LNCAP (cell line): ENCODE measurements at regions not wholly inside any gene's neighbourhood (a gene's known extent, or its start where the extent isn't known, plus 50 kb on each side); places are given as distances from the start of the nearest gene placed in this dataset.

Experiments used
- CTCF ChIP-seq: fragments of 450-650 bp; IDR thresholded peaks from 2 replicates; pipeline ENCODE4 v1.5.1; 2017; ENCODE audit warnings: mild to moderate bottlenecking

- TF ChIP-seq CTCF = no peak
Observed at GRCh38 chr6:111925296-111925695, 52.0 kb upstream of the FYN start.

DNA sequence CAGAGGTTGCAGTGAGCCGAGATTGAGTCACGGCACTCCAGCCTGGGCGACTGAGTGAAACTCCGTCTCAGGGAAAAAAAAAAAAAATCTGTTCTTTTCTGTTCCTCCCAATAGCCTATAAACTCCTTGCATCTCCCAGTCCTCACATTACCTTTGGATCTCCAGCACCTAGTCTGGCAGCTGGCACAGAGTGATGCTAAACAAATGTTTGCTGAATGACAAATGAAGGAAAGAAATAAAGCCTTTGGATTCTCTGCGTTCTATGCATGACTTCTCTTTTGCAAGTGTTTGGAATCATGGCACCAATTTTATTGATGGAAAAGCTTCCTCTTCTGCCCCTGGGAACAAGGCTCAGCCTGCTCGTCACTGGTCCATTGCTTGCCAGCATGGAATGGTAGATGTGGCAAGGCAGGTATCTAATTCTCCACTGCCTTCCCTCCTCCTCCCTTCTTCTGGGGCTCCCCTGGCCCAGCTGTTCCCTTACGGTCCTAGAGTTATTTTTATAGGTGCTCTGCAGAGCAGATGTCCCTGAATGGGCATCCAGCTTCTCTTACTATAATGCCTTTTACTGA is 53.6 kb upstream of the FYN start:
- no peak for TF ChIP-seq CTCF

DNA sequence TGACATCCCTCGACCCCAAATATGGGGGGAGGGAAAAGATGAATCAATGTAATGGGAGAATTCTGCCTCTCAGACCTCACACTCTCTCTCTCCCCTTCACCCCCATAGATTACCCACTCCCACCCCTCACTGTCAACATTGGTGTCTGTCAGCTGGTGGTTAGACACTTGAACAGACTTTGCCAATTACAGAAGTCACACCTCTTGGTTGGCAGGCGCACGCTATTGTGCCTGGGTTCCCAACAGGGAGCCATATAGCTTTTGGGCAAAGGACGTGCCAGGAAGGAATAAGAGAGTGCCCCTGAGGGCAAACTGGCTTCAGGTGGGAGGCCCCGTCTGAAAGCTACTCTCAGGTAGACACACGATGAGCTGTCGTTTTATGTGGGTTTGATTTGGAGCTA is 54.1 kb upstream of the FYN start:
- TF ChIP-seq CTCF = no peak

GRCh38 chr6:111928139-111928538 is 54.9 kb upstream of the FYN start:
- no peak for TF ChIP-seq CTCF

- TF ChIP-seq CTCF = no peak
Observed at GRCh38 chr6:111936718-111937117, 63.5 kb upstream of the FYN start.

DNA sequence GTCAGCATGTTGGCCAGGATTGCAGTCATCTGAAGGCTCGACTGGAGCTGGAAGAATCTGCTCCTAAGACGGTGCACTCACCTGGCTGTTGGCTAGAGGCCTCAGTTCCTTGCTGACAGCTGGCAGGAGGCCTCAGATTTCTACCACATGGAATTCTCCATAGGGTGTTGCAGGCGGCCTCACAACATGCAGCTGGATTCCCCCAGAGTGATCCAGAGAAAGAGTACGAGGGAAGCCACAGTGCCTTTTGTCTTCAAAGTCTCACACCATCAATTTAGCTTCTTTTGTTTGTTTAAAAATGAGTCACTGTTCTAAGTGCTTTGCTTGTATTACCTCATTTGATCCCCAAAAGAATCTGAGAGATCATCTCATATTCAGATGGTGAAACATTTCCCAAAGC is 65.5 kb upstream of the FYN start:
- no peak for TF ChIP-seq CTCF

GRCh38 chr6:111939902-111940301 is 66.7 kb upstream of the FYN start:
- no peak for TF ChIP-seq CTCF

- no peak for TF ChIP-seq CTCF
Observed at GRCh38 chr6:111940801-111941200, 67.5 kb upstream of the FYN start.
